Activated CD4-positive, alpha-beta T cell treated with anti-CD3 and anti-CD28 coated beads, Interleukin-2, amount 50 U/mL, for 4 hours (primary cell): ENCODE measurements at regions not wholly inside any gene's neighbourhood (a gene's known extent, or its start where the extent isn't known, plus 50 kb on each side); places are given as distances from the start of the nearest gene placed in this dataset.
"Not testable (repeated sequence)": the region's sequence is repeated elsewhere in the genome, so short reads cannot be mapped to it uniquely, and the experiment has no call there.

Source experiments
- DNase-seq, 2 experiments: peaks; one replicate each; pipeline ENCODE4 v3.0.0-alpha.2; 2020

- DNase-seq = no peak
These were observed 87.0 kb upstream of the ID2 start for GRCh38 chr2:8594731-8595427.

GRCh38 chr2:8595428-8595805, 86.4 kb upstream of the ID2 start:
- DNase-seq = no peak

- no peak for DNase-seq
These were observed 85.8 kb upstream of the ID2 start for GRCh38 chr2:8595811-8596600.

DNA sequence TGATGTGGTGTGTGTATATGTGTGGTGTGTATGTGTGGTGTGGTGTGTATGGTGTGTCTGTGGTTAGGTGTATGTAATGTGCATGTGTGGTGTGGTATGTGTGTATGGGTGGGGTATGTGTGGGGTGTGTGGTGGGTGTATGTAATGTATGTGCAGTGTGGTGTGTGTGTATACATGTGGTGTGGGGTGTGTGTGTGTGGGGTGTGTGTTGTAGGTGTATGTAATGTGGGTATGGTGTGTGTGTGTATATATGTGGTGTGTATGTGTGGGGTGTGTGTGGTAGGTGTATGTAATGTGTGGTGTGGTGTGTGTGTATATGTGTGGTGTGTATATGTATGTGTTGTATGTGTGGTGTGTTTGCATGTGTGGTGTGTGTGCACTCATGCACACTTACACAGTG, 84.8 kb upstream of the ID2 start:
- DNase-seq = no peak

- no peak for DNase-seq
These were observed 84.2 kb upstream of the ID2 start for GRCh38 chr2:8597559-8598225.

GRCh38 chr2:8598295-8599165, 83.3 kb upstream of the ID2 start:
- no peak for DNase-seq

- DNase-seq = no peak
These were observed 82.2 kb upstream of the ID2 start for GRCh38 chr2:8599421-8600242.

GRCh38 chr2:8600456-8600855, 81.4 kb upstream of the ID2 start:
- DNase-seq = no peak

DNA sequence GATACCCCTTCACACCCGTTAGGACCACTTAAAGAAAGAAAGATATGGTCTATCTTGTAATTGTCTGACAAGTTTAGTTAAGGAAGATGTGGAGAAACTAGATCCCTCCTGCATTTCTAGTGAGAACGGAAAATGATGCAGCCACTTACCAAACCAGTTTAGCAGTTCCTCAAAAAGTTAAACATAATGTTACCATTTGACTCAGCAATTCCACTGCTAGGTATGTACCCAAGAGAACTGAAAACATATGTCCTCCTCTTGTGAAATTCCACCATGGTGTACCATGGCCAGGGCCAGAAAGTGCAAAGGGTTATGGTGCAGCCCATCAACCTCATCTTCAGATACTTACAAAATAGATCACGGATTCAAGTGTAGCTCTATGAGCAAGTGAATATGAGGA, 79.0 kb upstream of the ID2 start:
- DNase-seq = no peak

DNA sequence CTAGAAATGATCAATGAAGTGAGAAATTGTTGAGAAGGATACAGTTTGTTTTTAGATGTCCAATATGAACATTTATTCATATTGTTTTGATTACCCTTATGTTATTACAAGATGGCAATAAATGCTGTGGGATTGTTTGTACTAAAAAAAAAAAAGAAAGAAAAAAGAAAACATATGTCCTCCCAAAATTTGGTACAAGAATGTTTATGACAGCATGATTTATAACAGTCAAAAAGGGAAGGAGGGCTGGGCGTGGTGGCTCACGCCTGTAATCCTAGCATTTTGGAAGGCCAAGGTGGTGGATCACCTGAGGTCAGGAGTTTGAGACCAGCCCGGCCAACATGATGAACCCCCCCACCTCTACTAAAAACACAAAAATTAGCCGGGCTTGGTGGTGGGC, 78.5 kb upstream of the ID2 start:
- not testable (repeated sequence) for DNase-seq

DNA sequence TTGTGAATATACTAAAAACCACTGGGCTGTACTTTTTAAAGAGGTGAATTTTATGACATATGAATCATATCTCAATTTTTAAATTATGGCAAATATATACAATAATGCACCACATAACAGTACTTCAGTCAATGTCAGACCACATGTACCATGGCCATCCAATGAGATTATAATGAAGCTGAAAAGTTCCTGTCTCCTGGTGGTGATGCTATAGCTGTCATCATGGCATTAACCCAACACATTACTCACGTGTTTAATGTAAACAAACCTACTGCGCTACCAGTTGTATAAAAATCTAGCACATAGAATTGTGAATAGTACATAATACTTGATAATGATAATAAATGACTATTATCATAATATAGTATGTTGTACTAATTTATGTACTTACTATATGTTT, 77.6 kb upstream of the ID2 start:
- no peak for DNase-seq

DNA sequence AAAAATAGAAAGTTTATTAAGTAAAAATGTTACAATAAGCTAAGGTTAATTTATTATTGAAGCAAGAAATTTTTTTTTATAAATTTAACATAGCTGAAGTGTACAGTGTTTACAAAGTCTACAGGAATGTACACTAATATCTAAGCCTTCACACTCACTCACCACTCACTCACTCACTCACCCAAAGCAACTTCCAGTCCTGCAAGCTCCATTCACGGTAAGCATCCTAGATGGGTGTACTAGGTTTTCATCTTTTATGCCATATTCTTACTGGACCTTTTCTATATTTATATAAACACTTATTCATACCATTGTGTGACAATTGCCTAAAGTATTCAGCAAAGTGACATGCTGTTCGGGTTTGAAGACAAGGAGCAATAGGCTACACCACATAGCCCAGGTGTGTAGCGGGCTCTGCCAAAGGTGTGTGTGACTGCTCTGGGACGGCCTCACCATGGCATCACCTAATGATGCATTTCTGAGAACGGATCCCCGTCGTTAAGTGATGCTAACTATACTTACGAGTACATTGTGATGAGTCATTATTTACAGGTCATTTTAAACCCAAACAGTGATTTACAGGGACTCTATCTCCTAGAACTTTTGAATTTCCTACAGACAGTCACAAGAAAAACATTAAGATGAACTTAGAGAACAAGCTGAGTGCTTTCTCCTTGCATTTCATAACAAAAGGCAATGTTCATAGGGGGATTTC, 76.3 kb upstream of the ID2 start:
- DNase-seq = no peak

- no peak for DNase-seq
These were observed 75.6 kb upstream of the ID2 start for GRCh38 chr2:8606226-8606625.

GRCh38 chr2:8606649-8607550, 75.0 kb upstream of the ID2 start:
- no peak for DNase-seq

DNA sequence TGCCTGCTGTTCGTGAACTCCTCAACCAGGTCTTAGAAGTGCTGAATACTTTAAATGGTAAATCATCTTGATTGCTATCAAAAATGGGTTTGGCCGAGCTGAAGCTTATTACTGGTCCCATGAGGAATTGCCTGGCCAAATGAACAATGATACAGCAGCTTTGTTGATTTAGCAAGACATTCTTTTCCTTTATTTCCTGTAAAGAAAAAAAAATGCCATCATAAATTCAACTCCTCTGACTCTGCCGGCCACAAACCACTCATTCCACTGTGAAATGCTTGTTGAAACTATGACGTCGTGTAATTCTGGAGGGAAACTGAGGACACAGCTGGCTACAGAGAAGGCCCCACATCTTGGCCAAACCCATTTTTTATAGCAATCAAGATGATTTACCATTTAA, 74.2 kb upstream of the ID2 start:
- DNase-seq = no peak

GRCh38 chr2:8608411-8608954, 73.4 kb upstream of the ID2 start:
- no peak for DNase-seq

DNA sequence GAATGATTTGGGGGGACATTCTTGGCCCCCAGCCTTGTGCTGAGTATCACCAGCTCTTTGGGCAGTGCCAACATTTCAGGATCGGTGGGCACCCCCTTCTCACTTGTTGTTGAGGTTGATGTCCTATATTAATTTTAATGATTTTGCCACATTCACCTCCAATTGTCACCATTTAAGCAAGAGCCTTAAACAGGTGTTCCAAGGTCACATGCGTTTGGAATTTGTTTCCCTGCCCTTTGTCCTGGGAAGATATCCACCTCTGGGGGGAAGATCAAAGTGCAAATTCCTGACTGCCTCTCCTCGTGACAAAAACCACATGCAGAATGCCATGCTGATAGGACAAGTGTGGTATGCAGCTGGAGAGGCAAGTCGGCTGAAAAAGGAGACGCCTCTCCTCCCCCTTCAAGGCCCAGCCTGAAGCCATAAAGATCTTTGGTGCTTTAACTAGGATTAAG, 72.5 kb upstream of the ID2 start:
- no peak for DNase-seq

DNA sequence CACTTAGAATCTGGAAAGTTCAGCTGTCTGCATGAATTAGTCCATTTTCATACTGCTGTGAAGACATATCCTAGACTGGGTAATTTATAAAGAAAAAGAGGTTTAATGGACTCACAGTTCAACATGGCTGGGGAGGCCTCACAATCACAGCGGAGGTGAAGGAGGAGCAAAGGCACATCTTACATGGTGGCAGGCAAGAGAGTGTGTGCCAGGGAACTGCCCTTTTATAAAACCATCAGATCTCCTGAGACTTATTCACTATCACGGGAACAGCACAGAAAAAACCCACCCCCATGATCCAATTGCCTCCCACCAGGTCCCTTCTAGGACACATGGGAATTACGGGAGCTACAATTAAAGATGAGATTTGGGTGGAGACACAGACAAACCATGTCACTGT, 71.1 kb upstream of the ID2 start:
- DNase-seq = not testable (repeated sequence)

- no peak for DNase-seq
These were observed 70.6 kb upstream of the ID2 start for GRCh38 chr2:8611246-8611645.

GRCh38 chr2:8611700-8612099, 70.2 kb upstream of the ID2 start:
- DNase-seq = no peak
